ENCODE measurements at regions not wholly inside any gene's neighbourhood (a gene's known extent, or its start where the extent isn't known, plus 50 kb on each side); places are given as distances from the start of the nearest gene placed in this dataset.

GRCh38 chr6:100171533-100172321 lies 177.7 kb upstream of the MCHR2 start:
- TF ChIP-seq CTCF (conservative IDR thresholded peaks at IDR 0.05) (no peak), ZFX (IDR thresholded peaks at IDR 0.05) (no peak)

GRCh38 chr6:100168148-100168547 lies 174.1 kb upstream of the MCHR2 start:
- no peak overlapping the region for H3K27ac ChIP-seq
- no peak for TF ChIP-seq ZFX (IDR thresholded peaks at IDR 0.05)
- TF ChIP-seq CTCF (conservative IDR thresholded peaks at IDR 0.05): no peak

More at GRCh38 chr6:100171533-100172321, 177.7 kb upstream of the MCHR2 start:
- no peak overlapping the region for H3K27ac ChIP-seq

- TF ChIP-seq CTCF (conservative IDR thresholded peaks at IDR 0.05) (no peak), ZFX (IDR thresholded peaks at IDR 0.05) (no peak)
Measured at GRCh38 chr6:100167585-100167984, 173.6 kb upstream of the MCHR2 start.

GRCh38 chr6:100166956-100167355 lies 172.9 kb upstream of the MCHR2 start:
- TF ChIP-seq ZFX (IDR thresholded peaks at IDR 0.05) (no peak), CTCF (conservative IDR thresholded peaks at IDR 0.05) (no peak)
- H3K27ac ChIP-seq: no peak overlapping the region

More at GRCh38 chr6:100167585-100167984, 173.6 kb upstream of the MCHR2 start:
- no peak overlapping the region for H3K27ac ChIP-seq

- no peak for TF ChIP-seq CTCF (conservative IDR thresholded peaks at IDR 0.05)
- TF ChIP-seq ZFX (IDR thresholded peaks at IDR 0.05): no peak
- H3K27ac ChIP-seq: no peak overlapping the region
Measured at GRCh38 chr6:100165442-100165841, 171.4 kb upstream of the MCHR2 start.

GRCh38 chr6:100163035-100163434 lies 169.0 kb upstream of the MCHR2 start:
- no peak for TF ChIP-seq ZFX (IDR thresholded peaks at IDR 0.05)
- no peak for TF ChIP-seq CTCF (conservative IDR thresholded peaks at IDR 0.05)
- no peak overlapping the region for H3K27ac ChIP-seq

- TF ChIP-seq CTCF (conservative IDR thresholded peaks at IDR 0.05): no peak
- TF ChIP-seq ZFX (IDR thresholded peaks at IDR 0.05): no peak
- no peak overlapping the region for H3K27ac ChIP-seq
Measured at GRCh38 chr6:100161782-100162365, 167.9 kb upstream of the MCHR2 start.
